Sigmoid colon (tissue), 4 donors: ENCODE measurements at regions not wholly inside any gene's neighbourhood (a gene's known extent, or its start where the extent isn't known, plus 50 kb on each side); places are given as distances from the start of the nearest gene placed in this dataset.

Experiments used
- CTCF ChIP-seq, 4 experiments: fragments of 450-650 bp in 3 of 4; fragments of 200-600 bp in 1 of 4; IDR thresholded peaks; one replicate each; pipeline ENCODE4 v1.5.1; 2016 to 2019; ENCODE audit warnings: antibody characterized with exemption in 4 of 4, mild to moderate bottlenecking in 3 of 4, moderate library complexity in 2 of 4
- EP300 ChIP-seq, 4 donors: sonication (generic); formaldehyde crosslinking; IDR thresholded peaks; one replicate each; pipeline ENCODE4 v1.6.1; 2017; ENCODE audit warnings: antibody characterized with exemption in 4 of 4
- POLR2A ChIP-seq, 2 donors: fragments of 450-650 bp; IDR thresholded peaks; one replicate each; pipeline ENCODE4 v1.6.1; 2016; ENCODE audit warnings: antibody characterized with exemption in 2 of 2, mild to moderate bottlenecking in 2 of 2, moderate library complexity in 2 of 2
- POLR2AphosphoS5 ChIP-seq, 4 donors: sonication (generic); formaldehyde crosslinking; IDR thresholded peaks; one replicate each; pipeline ENCODE4 v1.6.1; 2017; ENCODE audit warnings: antibody characterized with exemption in 4 of 4

- TF ChIP-seq CTCF (IDR thresholded peaks at IDR 0.05) = no peak
- TF ChIP-seq POLR2A (IDR thresholded peaks at IDR 0.05) = no peak
- TF ChIP-seq EP300 (IDR thresholded peaks at IDR 0.05) = no peak
- TF ChIP-seq POLR2AphosphoS5 (IDR thresholded peaks at IDR 0.05) = no peak
These were observed 679.0 kb upstream of the DPPA4 start for GRCh38 chr3:110016235-110016815.
